ENCODE measurements at regions not wholly inside any gene's neighbourhood (a gene's known extent, or its start where the extent isn't known, plus 50 kb on each side); places are given as distances from the start of the nearest gene placed in this dataset.

- TF ChIP-seq TCF7L2 (IDR thresholded peaks at IDR 0.05; ENCODE audit: borderline replicate concordance, low read depth, low read length) = no peak
- TF ChIP-seq ZNF148 (tag by site-specific recombination; IDR thresholded peaks at IDR 0.05; ENCODE audit: borderline replicate concordance) = no peak
- no peak for TF ChIP-seq ZBTB17 (tag by site-specific recombination; IDR thresholded peaks at IDR 0.05)
- no peak for TF ChIP-seq ZFP69B (tag by site-specific recombination; IDR thresholded peaks at IDR 0.05)
- no peak for TF ChIP-seq KLF7 (tag by site-specific recombination; IDR thresholded peaks at IDR 0.05; ENCODE audit: borderline replicate concordance)
- TF ChIP-seq ZNF548 (tag by site-specific recombination; IDR thresholded peaks at IDR 0.05) = no peak
- no peak for TF ChIP-seq ZIC2 (tag by site-specific recombination; IDR thresholded peaks at IDR 0.05)
- no peak for TF ChIP-seq ZNF549 (tag by site-specific recombination; IDR thresholded peaks at IDR 0.05)
These were observed 61.8 kb upstream of the EFEMP1 start (continued) for GRCh38 chr2:55985406-55985805.

- Histone ChIP-seq H3K27ac (ENCODE audit: extremely low read depth, low read depth, low read length) (no peak overlapping the region), H3K4me1 (ENCODE audit: control insufficient read depth, insufficient read depth, low read length) (peaks cover 3% of the 10 kb centered on the region; the same call in 1 of the 2 replicates), H3K4me3 (ENCODE audit: low read depth, low read length) (no peak overlapping the region), H3K9me3 (ENCODE audit: control insufficient read depth, insufficient read depth, low read depth, low read length) (no peaks in the 10 kb centered on the region), H3K36me3 (ENCODE audit: control insufficient read depth in 2 of 2, insufficient read depth in 1 of 2, low read length in 2 of 2) (no peaks in the 10 kb centered on the region)
- TF ChIP-seq ZFP3 (tag by site-specific recombination; IDR thresholded peaks at IDR 0.05; ENCODE audit: low read depth) (no peak), FEZF1 (tag by site-specific recombination; IDR thresholded peaks at IDR 0.05) (no peak), ZNF214 (tag by site-specific recombination; IDR thresholded peaks at IDR 0.05; ENCODE audit: borderline replicate concordance) (no peak), ZNF248 (tag by site-specific recombination; IDR thresholded peaks at IDR 0.05) (no peak), REST (tag by site-specific recombination; IDR thresholded peaks at IDR 0.05) (no peak), ZNF138 (tag by site-specific recombination; IDR thresholded peaks at IDR 0.05; ENCODE audit: borderline replicate concordance) (no peak), PATZ1 (tag by site-specific recombination; IDR thresholded peaks at IDR 0.05) (no peak), ZNF645 (tag by site-specific recombination; IDR thresholded peaks at IDR 0.05) (no peak), ELK4 (IDR thresholded peaks at IDR 0.05; ENCODE audit: borderline replicate concordance, low read depth, low read length) (no peak)
- ChIA-PET POLR2A (no interaction called here), CTCF (interaction anchor here (1.0 to 1.2 kb wide), 2 partner anchors 9 to 25 kb away, joined by 3 to 4 read pairs; no protein-coding TSS in a partner anchor)
These were observed 62.4 kb upstream of the EFEMP1 start for GRCh38 chr2:55986001-55986400.
